ENCODE measurements at regions not wholly inside any gene's neighbourhood (a gene's known extent, or its start where the extent isn't known, plus 50 kb on each side); places are given as distances from the start of the nearest gene placed in this dataset.

- no peak for DNase-seq
Observed at GRCh38 chr21:35208810-35209517, 159.9 kb upstream of the RUNX1 start.

- no peak for DNase-seq
Observed at GRCh38 chr21:35208104-35208503, 159.0 kb upstream of the RUNX1 start.

- DNase-seq: no peak
Observed at GRCh38 chr21:35207322-35207721, 158.2 kb upstream of the RUNX1 start.

GRCh38 chr21:35206141-35207125 is 157.3 kb upstream of the RUNX1 start:
- DNase-seq: no peak

- peak; percentile 54 for DNase-seq
Observed at GRCh38 chr21:35204850-35205541, 155.9 kb upstream of the RUNX1 start.

- no peak for DNase-seq
Observed at GRCh38 chr21:35204125-35204524, 155.0 kb upstream of the RUNX1 start.

GRCh38 chr21:35203093-35203977 is 154.2 kb upstream of the RUNX1 start:
- DNase-seq: no peak

GRCh38 chr21:35202431-35202830 is 153.3 kb upstream of the RUNX1 start:
- no peak for DNase-seq

GRCh38 chr21:35201799-35202198 is 152.7 kb upstream of the RUNX1 start:
- no peak for DNase-seq

GRCh38 chr21:35201288-35201687 is 152.2 kb upstream of the RUNX1 start:
- no peak for DNase-seq

- no peak for DNase-seq
Observed at GRCh38 chr21:35199733-35200015, 150.6 kb upstream of the RUNX1 start.

- DNase-seq: peak; percentile 29
Observed at GRCh38 chr21:35198982-35199732, 150.1 kb upstream of the RUNX1 start.

- no peak for DNase-seq
Observed at GRCh38 chr21:35198565-35198964, 149.5 kb upstream of the RUNX1 start.

- DNase-seq: no peak
Observed at GRCh38 chr21:35197992-35198431, 148.9 kb upstream of the RUNX1 start.

- DNase-seq: no peak
Observed at GRCh38 chr21:35197191-35197590, 148.1 kb upstream of the RUNX1 start.

- no peak for DNase-seq
Observed at GRCh38 chr21:35196128-35196527, 147.0 kb upstream of the RUNX1 start.

GRCh38 chr21:35195232-35195631 is 146.1 kb upstream of the RUNX1 start:
- DNase-seq: no peak

GRCh38 chr21:35191754-35192153 is 142.7 kb upstream of the RUNX1 start:
- no peak for DNase-seq

GRCh38 chr21:35191128-35191527 is 142.0 kb upstream of the RUNX1 start:
- DNase-seq: no peak

GRCh38 chr21:35190201-35190701 is 141.1 kb upstream of the RUNX1 start:
- no peak for DNase-seq

- DNase-seq: no peak
Observed at GRCh38 chr21:35189077-35189863, 140.2 kb upstream of the RUNX1 start.
